CD4-positive, alpha-beta T cell treated with Interleukin-21 for 1 hour (primary cell): ENCODE measurements at regions not wholly inside any gene's neighbourhood (a gene's known extent, or its start where the extent isn't known, plus 50 kb on each side); places are given as distances from the start of the nearest gene placed in this dataset.
A peak's percentile ranks its signal among the peaks of the same experiment; 100 is the strongest.
"Not testable (repeated sequence)": the region's sequence is repeated elsewhere in the genome, so short reads cannot be mapped to it uniquely, and the experiment has no call there.

Source experiments
- DNase-seq: peaks from one replicate; pipeline ENCODE4 v3.0.0-alpha.2; 2020

DNA sequence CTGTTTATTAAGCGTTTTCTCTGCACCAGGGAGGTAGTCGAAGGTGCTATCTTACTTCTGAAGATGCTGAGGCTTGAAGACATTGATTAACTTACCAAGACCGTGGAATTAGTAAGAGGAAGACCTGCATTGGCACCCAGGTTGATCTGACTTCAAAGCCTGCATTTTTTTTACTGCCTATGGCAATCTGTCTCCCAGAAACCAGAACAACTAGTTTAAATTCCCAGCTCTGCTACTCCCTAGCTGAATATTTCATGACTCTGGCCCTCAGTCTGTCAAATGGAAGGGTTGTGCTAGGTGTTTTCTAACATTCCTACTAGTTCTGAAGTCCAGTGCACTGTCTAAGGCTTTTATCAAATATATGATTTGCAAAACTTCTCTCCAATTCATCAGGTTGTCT, 52.0 kb upstream of the GRAMD1B start:
- no peak for DNase-seq

DNA sequence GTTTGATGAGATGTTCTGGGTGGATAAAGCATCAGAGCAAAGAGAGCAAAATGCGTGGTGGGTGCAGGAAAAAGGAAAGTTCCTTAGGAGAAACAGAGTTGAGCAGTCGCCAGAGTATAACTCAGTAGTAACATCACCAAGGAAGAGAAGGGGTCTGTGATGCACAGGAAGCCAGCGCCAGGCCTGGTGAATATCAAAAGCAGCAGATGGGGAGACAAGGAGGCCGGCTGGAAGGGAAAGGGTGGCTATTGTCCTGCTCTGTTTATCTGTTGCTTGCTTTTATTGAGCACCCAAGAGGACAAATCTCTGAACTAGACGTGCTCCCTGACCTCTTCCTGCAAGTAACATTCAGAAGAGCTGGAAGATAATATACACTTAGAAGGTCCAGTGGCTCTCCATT, 52.7 kb upstream of the GRAMD1B start:
- no peak for DNase-seq

DNA sequence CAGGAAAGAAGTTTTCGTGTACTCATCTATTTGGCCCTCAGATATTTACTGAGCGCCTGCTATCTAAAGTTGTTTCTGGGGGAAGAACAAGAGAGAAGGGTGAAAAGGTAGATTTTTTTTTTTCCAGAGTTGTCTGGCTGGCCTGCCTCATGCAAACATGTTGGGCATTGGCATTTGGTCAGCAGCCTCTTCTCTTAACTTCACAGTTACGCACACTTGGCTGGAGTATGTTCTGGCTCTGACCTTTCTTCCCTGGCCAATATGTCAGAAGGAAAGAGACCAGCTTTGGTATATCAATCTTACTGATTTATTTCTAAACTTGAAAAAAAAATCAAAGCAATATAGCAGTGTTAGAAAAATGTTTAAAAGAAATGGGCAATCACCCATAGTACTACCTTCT, 54.2 kb upstream of the GRAMD1B start:
- no peak for DNase-seq

DNA sequence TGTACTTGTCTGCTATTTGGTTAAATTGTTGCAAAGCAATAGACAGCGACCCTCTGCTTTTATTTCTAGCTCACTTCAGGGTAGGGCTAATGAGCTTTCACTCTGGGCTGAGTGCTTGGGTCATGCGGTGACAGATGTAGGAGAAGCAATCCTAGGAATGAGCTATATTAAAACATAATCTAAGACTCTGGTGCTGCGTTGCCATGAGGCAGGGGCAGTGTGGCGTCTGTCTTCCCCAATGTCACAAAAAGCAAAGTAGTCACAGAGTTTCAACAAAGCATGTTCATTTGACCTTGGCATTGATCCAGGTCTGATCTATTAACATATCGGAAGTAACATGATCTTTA, 55.5 kb upstream of the GRAMD1B start:
- DNase-seq = no peak

DNA sequence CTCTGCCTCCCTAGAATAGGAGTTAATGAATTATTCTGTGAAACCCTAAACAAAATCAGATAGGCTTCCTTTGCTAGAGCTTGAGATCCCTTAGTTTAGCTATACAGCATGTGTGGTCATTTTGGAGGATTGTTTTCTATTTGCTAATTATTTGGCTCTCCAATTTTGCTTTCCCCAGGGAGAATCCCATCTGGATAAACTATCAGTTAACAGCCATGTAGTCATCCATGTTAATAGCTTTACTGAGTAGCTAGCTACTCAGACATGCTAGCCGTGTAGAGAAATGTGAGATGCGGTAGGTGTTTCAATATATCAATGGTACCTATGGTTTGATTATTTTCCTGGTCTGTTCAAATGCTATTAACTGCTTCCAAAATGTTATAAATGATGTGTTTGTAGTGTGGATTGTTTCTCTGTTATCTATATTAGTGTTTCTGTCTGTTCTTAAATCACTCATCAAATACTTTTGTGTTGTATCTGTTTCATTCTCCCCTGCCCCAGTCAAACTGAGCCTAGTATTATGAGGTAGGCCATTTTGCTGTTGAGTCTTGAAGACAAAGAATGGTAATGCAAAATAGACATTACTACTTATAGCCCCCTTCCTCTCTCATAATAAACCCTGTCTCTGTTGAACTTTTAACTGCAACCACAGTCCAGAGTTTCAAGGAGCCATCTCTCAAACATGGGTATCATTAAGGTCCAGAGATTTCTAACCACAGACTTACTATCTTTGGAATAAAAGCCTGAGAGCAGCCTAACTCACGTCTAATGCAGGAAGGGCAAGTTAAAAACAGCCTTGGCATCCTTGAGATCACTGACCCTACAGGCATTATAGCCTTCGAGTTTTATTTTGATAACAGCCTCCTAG, 56.1 kb upstream of the GRAMD1B start:
- DNase-seq = no peak

DNA sequence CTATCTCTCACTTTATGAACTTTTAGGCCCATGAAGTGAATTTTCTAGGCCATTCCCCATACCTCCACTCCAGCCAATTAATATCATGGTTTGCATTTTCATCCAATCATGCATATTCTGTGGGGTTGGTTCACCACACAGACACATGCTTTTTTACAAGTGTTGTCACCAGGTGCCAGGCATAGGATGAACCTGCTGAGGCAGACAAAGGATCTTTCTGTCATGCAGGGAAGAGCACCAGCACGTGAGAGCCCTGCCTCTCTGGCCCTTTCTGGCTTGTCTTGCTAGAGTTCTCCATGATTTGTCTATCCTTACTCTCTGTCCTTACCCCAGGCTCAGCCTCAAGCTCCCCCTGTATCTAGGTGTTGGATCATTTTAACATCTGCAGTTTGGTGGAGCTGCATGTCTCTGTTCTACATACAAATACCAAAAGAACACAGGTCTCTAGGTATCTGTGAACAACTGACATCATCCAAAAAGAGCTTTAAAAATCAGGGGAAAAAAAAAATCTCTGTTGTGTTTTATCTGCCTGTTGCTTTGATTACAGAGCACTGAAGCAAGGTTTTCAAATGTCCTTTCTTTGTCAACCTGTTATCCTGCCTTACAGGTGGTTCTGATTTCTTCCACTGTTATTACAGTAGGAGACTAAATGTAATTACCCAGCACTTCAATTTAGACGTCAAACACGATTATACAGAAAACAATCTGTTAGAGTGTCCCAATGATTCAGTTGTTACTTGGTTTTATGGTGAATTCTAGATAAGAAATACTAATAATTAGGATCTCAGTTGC, 58.4 kb upstream of the GRAMD1B start:
- no peak for DNase-seq

DNA sequence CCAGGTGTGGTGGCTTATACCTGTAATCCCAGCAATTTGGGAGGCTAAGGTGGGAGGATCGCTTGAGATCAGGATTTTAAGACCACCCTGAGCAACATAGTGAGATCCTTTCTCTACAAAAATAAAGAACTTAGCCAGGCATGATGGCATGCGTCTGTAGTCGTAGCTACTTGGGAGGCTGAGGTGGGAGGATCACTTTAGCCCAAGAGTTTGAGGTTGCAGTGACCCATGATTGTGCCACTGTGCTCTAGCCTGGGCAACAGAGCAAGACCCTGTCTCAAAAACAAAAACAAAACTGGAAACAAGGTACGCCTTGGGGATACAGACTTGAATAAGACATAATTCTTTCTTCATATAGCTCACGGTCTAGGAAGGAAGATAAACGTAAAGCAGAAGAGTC, 63.1 kb upstream of the GRAMD1B start:
- DNase-seq = no peak

DNA sequence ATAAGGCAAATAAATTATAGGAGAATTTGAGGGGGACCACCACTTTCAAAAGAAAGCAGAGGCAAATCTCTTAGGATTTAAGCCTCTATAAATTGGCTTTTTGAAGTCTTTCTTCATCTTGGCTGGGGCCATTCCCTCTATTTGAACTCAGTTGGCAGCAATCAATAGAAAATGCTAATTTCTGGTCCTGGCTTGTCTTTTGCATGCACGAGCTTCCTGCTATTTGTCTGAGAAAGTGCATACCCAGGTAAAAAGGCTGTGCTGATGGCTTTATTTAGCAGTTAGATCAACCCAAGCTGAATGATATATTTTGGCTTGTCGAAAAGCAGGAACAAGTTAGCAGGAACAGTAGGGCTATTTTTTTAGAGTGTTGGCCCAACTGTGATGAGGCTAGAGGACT, 64.1 kb upstream of the GRAMD1B start:
- DNase-seq = no peak

DNA sequence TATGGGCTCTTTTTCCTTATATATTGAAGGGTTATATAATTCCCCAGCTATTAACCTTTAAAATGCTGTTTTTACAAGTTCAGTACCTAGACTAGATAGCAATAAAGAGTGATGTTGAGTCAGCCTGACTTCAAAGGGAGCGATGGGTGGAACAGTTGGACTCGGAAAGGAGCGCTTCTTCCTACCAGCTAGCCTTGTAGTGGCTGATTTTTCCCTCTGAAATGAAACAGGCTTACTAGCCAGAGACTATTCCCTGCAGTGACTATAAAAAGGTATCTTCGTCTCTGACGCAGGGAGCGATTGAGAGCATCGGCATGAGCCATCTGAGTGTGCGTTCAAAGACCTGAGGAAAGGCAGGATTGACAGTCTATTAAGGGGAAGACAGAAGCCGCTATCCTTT, 66.0 kb upstream of the GRAMD1B start:
- DNase-seq = no peak

DNA sequence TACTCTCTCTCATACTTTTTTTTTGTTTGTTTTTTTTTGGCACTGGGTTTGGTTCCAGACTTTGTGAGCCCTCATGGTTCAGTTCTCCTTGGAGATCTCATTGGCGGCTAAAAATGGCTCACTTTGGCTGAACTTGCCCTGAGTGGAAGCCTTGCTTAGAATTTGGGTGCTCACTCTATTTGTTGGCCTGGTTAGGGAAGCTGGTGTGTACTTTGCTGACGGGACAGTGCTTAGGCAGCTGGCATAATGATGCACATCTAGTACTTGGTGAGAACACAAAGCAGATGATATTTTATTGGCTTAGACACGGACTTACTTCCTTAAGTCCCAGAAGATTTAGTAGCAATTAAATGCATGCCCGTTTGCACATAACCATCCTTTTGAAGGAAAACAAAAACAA, 66.5 kb upstream of the GRAMD1B start:
- no peak for DNase-seq

DNA sequence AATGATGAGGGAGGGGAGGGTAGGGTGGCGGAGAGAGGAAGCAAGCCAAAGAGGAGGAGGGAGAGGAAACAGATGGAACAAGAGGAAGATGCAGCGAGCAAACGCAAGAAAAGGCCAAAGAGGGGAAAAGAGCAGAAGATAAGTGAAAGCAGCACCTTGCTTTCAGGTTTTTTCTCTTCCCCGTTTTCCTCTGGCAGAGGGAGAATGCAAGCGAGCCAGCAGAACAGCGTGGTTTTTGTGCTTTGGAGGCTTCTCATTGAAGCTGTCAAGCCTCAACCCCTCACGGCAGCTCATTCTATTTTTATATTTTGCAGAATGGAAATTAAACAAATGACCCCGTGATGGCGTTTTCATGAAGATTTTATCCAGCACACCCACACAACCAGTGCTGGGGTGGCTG, 67.1 kb upstream of the GRAMD1B start:
- DNase-seq = no peak

DNA sequence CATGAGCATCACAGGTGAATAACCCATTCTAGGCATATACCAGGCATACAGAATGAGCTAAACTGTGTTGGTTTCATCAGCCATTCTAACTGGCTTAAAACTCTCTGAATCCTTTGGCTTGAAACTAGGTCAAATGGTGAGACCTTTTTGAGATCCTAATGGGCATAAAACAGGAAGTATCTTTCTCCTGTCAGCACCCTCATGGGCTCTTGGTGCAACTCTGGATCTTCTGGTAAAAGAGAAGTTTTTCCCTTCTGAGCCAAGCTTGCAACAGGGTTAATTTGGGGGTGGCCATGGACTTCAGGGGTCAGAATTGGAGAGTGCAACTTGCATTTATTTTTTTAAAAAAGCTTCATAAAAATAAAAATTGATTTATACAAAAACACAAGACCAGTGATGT, 67.9 kb upstream of the GRAMD1B start:
- DNase-seq = no peak

DNA sequence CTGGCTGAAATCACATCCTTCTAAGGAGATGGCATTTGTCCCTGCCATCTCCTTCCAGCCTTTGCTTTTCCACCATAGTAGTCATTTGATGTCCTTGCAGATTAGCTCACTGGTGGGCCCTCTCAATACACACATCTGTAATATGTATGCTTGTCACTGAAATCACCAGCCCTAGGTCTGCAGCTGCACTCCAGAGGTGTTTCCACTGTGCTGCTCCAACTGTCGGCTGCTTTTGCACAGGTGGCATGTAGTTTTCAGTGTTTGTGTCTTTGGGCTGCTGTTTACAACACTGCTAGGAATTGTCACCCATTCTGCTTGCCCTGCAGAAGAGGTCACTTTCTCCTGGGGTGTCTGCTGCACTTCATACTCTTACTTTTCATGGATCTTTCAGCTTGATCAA, 69.0 kb upstream of the GRAMD1B start:
- no peak for DNase-seq

DNA sequence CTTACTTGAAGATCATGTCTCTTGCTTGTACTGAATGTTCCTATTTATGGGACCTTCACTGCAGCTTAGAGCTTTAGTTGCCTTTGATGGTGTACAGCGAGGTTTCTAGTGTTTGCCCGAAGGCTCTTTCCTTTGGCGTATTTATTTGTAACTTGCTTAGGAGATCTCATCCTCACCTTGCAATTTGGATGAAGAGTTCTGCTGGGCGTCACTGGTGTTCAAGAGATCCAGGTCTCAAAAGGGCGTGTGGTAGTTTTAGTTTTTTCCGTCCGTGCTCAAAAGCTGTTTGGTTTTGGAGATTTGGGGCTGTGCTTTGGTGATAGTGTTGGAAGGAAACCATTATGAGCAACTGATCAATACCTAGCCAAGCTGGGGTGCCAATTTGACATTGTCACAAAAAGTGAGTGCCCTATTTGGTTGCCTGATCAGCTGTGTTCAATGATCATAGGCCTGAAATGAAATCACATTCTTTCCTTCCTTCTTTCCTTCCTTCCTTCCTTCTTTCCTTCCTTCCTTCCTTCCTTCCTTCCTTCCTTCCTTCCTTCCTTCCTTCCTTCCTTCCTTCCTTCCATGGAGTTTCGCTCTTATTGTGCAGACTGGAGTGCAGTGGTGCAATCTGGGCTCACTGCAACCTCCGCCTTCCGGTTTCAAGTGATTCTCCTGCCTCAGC, 69.7 kb upstream of the GRAMD1B start:
- DNase-seq = no peak

DNA sequence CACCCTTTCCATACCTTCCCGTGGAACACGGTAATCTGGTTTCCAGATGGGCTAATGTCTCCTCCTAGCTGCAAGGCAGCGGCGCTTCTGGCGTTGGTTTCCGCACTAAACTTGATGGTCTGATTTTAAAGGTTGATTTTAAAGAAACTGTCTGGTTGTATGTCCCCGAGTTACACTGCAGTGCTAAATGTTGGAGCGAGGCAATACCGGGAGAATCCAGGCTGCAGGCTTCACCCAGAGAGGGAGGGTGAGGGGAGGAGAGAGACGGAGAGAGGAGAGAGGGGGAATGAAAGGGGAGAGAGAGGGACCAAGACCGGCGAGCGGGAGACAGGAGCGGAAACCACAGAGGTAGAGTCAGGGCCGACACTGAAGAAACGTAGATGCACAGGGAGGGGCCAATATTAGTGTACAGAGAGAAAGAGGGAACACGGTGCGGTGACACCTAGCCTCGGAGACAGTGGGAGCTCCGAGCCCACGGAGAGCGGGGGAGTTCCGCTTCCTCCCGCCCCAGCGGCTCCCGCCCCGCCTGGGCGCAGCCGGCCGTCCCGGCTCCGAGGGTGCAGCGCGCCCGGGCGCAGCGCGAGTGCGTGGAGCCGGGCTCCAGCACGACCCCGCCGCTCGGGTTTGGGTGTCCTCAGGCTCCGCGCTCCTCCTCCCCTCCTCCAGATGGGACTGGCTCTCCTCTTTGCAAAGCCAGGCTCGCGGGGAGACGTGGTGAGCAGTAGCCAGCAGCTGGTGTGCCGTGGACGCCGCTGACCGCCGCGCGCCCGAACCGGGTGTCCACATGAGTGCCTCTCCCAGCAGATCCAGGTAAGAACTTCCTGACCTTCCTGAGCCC, 71.9 kb upstream of the GRAMD1B start:
- peak; percentile 28 for DNase-seq

DNA sequence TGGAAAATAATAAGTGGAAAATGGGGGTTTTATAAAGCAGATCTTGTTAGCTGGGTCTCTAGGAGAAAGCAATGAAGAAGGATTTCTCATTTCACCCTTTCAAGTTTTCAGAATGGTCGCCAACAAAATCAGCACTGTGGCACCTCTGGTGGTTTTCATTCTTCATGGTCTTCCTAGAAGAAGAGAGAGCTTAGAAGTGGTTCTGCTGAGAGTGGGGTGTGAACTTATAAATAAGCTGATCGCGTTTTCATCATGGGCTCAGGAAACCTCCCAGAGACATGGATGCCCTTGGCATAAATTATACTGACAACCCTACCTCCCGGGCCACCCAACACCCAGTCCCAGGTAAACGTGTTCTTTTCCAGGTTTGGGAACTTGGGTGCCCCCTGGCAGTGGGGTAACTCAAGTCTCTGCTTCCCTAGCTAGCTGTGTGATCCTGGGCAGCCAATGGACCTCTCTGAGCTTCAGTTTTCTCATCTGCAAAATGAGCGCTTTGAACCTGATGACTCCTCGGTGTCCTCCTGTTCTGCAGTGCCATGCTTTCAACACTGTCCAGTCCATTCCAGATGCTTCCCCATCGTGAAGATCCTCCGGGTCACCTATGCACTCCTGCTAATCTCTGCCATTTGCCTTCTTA, 72.6 kb upstream of the GRAMD1B start:
- no peak for DNase-seq

DNA sequence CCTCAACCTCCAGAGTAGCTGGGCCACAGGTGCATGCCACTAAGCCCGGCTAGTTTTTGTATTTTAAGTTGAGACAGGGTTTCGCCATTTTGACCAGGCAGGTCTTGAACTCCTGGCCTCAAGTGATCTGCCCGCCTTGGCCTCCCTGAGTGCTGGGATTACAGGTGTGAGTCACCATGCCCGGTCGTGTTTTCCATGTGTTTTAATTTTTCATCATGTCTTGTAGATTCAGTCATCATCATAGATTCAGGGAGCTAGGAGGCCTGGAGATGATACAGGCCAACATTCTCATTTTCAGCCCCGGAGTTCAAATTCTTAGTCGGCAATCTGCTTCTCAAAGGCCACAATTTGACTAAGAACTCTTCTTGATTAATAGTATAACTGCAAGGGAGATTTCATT, 73.5 kb upstream of the GRAMD1B start:
- no peak for DNase-seq

DNA sequence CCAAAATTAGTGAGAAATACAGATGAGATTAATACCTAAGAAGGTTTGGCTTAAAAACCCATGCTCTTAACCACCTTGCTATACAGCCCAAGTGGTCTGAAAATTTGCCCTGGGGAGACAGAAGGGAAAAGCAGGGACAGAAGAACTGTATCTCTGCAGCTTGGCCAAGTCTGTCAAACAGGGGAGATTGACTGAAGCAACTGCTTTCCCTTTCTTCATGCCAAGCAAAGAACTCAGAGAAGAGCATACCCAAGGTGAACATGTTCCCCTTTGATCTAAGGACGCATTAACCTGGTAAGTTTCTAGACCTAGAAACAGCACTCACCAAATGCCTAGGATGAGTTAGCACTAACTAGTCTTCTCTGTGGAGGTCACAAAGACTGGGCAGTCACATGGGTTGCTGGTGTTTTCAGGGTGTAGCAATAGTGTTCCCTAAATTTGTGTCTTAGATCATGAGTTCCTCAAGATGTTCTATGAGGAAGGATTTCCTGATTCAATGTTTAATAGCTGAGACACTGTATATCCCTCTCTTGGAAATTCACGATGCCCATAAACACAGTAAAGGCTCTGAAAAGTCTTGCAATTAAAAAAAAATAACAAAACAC, 75.6 kb upstream of the GRAMD1B start:
- no peak for DNase-seq

DNA sequence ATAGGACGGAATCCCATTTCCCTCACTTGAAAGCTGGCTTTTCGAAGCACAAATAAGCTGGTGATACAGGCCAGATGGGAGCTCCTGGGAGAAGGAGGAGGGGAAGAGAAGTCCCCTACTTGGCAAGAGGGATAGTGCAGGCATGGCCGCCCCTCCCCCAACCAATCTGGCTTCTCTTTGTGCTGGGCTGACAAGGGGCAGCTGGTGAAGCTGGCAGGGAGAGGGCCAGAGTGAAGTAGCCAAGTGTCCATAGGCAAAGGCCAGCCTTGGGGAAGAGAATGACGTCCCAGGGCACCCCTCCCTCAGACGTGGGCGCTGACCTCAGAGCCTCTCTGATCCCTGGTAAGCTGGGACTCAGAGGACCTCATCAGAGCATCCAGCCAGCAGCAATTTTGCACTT, 78.7 kb upstream of the GRAMD1B start:
- DNase-seq = no peak

DNA sequence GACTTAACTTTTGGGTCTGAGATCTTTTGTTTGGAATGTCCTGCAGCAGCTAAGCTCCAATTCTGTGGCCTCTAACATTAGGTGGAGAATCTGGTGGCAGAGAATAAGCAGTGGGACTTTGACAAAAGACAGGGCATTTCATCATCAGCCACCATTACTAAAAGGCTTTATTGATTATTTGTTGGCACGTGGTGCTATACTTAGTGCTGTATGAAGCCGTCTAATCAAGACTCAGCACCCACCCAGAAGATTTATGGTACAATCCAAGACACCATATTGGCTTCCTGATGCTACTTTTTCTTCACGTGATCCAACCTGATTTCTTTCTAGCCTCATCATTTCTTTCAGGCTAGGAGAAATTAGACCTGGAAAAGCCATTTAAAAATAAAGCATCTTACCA, 80.7 kb upstream of the GRAMD1B start:
- DNase-seq = no peak

DNA sequence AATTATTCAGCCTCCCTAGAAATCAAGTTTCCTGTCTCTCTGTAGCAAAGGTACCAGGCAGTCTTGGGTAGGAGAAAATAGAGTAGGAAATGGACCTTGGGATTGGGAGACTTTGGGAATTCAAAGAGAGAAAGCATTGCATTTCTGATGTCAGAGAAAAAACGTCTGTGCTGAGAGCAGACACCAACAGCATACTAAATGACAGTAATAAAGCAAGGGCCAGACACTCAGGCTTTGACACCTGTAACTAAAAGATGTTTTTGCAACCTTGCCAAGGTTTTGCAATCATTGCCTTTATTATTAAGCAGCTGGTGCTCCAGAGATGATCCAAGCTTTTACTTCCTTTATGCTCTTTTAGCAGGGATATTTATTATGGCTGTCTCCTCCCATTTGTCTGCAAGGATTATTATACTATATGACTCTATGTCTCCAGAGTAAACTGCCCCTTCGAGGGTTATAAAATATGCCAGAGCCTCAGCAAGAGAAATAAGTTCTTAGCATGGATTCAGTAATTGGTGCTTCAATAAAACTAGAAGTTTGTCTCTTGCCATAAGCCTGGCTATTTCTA, 85.2 kb upstream of the GRAMD1B start:
- DNase-seq = no peak

DNA sequence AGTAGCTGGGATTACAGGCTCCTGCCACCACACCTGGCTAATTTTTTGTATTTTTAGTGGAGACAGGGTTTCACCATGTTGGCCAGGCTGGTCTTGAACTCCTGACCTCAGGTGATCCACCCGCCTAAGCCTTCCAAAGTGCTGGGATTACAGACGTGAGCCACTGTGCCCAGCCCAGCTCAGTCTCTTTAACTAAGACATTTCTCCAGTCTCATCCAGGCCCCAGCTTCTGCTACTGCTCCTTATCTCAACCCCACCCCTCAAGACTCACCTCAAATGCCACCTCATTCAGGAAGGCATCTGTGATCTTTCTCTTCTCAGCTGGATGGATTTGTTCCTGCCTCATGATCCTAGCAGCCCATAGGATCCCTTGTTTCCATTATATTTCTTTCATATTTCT, 85.9 kb upstream of the GRAMD1B start:
- not testable (repeated sequence) for DNase-seq
